ENCODE measurements at regions not wholly inside any gene's neighbourhood (a gene's known extent, or its start where the extent isn't known, plus 50 kb on each side); places are given as distances from the start of the nearest gene placed in this dataset.

GRCh38 chr19:20334760-20335159, 167.7 kb downstream of the ZNF486 start:
- TF ChIP-seq CTCF (IDR thresholded peaks at IDR 0.05) (no peak), EP300 (IDR thresholded peaks at IDR 0.05) (no peak), POLR2A (IDR thresholded peaks at IDR 0.05) (no peak), POLR2AphosphoS5 (IDR thresholded peaks at IDR 0.05) (no peak)
